Activated CD4-positive, CD25-positive, alpha-beta regulatory T cell treated with anti-CD3 and anti-CD28 coated beads, Interleukin-2, amount 50 U/mL, for 24 hours (primary cell): ENCODE measurements at regions not wholly inside any gene's neighbourhood (a gene's known extent, or its start where the extent isn't known, plus 50 kb on each side); places are given as distances from the start of the nearest gene placed in this dataset.
"Not testable (repeated sequence)": the region's sequence is repeated elsewhere in the genome, so short reads cannot be mapped to it uniquely, and the experiment has no call there.

ENCODE experiments used
- ATAC-seq, 2 donors: fragments of 150-1000 bp; cut with Tn5 transposase; one replicate each; pipeline ENCODE4 v1.10.0; 2021; ENCODE audit warnings: mild to moderate bottlenecking in 1 of 2, moderate library complexity in 1 of 2

GRCh38 chr4:189206953-189207352, 733.7 kb upstream of the FRG1 start:
- no peak for ATAC-seq

GRCh38 chr4:189207872-189208271, 732.8 kb upstream of the FRG1 start:
- ATAC-seq, result no peak

GRCh38 chr4:189215574-189215973, 725.1 kb upstream of the FRG1 start:
- ATAC-seq, result no peak

- ATAC-seq, result no peak
These were observed 719.0 kb upstream of the FRG1 start for GRCh38 chr4:189221691-189222090.

GRCh38 chr4:189228726-189229125, 711.9 kb upstream of the FRG1 start:
- ATAC-seq, result no peak

GRCh38 chr4:189232274-189232673, 708.4 kb upstream of the FRG1 start:
- ATAC-seq, result no peak

GRCh38 chr4:189233754-189234153, 706.9 kb upstream of the FRG1 start:
- not testable (repeated sequence) for ATAC-seq

- ATAC-seq, result not testable (repeated sequence)
These were observed 705.7 kb upstream of the FRG1 start for GRCh38 chr4:189234948-189235347.

GRCh38 chr4:189235599-189235998, 705.1 kb upstream of the FRG1 start:
- no peak for ATAC-seq

GRCh38 chr4:189236321-189236720, 704.4 kb upstream of the FRG1 start:
- ATAC-seq, result not testable (repeated sequence)

GRCh38 chr4:189237340-189237739, 703.3 kb upstream of the FRG1 start:
- no peak for ATAC-seq

GRCh38 chr4:189255636-189256035, 685.0 kb upstream of the FRG1 start:
- ATAC-seq, result no peak

GRCh38 chr4:189261475-189261874, 679.2 kb upstream of the FRG1 start:
- no peak for ATAC-seq

- ATAC-seq, result no peak
These were observed 675.2 kb upstream of the FRG1 start for GRCh38 chr4:189265515-189265914.

- ATAC-seq, result no peak
These were observed 673.2 kb upstream of the FRG1 start for GRCh38 chr4:189267312-189267965.

- ATAC-seq, result no peak
These were observed 662.0 kb upstream of the FRG1 start for GRCh38 chr4:189278597-189279165.

GRCh38 chr4:189279188-189279587, 661.5 kb upstream of the FRG1 start:
- no peak for ATAC-seq

- ATAC-seq, result no peak
These were observed 655.3 kb upstream of the FRG1 start for GRCh38 chr4:189285377-189285776.

- ATAC-seq, result no peak
These were observed 648.7 kb upstream of the FRG1 start for GRCh38 chr4:189291939-189292338.

GRCh38 chr4:189293459-189293858, 647.2 kb upstream of the FRG1 start:
- no peak for ATAC-seq

- ATAC-seq, result no peak
These were observed 646.1 kb upstream of the FRG1 start for GRCh38 chr4:189294574-189294973.

GRCh38 chr4:189299706-189300105, 641.0 kb upstream of the FRG1 start:
- no peak for ATAC-seq

GRCh38 chr4:189301692-189302091, 639.0 kb upstream of the FRG1 start:
- no peak for ATAC-seq

- ATAC-seq, result no peak
These were observed 638.0 kb upstream of the FRG1 start for GRCh38 chr4:189302719-189303118.

GRCh38 chr4:189304167-189304566, 636.5 kb upstream of the FRG1 start:
- ATAC-seq, result no peak
